ENCODE measurements at regions not wholly inside any gene's neighbourhood (a gene's known extent, or its start where the extent isn't known, plus 50 kb on each side); places are given as distances from the start of the nearest gene placed in this dataset.
"Not testable (repeated sequence)": the region's sequence is repeated elsewhere in the genome, so short reads cannot be mapped to it uniquely, and the experiment has no call there.

DNA sequence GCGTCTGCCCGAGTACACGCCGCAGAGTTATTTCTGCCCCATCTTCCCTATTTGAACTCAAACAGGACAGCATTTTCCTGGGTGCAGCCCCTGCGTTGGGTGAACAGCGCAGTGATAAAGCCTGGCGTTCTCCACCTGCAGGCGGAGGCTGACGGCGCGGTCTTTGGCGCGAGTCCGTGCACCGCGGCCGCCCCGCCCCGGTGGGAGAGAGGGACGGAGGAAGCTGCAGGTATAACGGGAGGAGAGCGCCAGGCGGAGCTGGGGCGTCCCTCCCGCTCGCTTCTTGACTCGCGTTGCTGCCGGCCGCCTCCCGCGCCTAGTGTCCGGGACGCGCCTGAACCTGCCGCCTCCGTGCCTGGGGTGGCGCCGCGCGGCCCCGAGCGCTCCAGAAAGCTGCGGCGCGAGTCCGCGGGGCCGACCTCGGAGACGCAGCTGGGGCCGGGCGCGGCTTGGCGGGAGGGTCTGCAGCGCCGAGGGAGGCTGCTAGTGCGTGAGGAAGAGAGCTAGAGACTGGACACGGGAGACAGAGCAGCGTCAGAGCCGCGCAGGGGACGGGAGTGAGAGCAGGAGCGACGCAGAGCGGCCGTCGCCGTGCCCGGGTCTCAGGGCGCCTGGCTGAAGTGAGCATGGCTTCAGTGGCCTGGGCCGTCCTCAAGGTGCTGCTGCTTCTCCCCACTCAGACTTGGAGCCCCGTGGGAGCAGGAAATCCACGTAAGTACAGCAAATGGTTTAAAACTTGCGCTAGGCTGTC, 140.7 kb downstream of the SPATA31A7 start:
- DNase-seq (ENCODE audit: low spot score); POLR2A ChIA-PET (ENCODE audit: low non-redundant PET); CTCF ChIA-PET: not testable (repeated sequence)
- H3K27ac ChIP-seq, result peak overlapping the region; percentile 79

DNA sequence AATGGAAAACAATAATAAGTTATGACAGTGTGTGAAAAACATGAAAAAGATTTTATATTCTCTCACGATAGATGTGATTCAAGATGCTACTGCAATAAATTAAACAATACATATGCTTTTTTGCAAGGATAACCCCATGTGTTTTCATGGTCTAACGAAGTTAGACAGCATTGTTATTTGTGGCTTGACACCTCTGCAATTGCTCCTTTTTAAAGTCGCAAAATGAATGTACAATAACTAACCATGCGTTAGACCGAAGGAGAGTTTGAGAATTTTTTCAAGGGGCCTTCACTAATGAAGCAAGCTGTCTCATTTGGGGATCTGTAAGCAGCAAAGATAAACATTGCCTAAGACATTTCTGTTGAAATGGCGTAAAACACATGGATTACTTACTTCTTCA, 167.1 kb downstream of the SPATA31A7 start:
- H3K27ac ChIP-seq; DNase-seq (ENCODE audit: low spot score); CTCF ChIA-PET; POLR2A ChIA-PET (ENCODE audit: low non-redundant PET): not testable (repeated sequence)

DNA sequence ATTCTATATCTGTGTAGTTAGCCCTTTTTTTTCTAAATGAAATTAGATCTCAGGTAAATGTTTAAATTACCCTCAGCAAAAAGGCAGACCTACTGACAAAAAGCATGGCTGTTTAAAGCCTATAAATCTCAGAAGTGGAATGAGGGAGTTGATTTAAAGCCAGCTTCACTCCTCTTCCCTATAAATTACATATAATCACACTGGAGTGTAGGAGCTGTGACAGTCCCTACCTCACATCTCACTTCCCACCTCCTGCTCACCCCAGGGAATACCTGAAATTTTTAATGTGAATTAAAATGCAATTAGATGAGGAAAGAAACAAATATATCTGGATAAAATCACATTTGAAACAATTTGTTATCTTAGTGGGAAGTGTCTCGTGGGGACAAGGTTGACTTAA, 184.6 kb downstream of the SPATA31A7 start:
- DNase-seq (ENCODE audit: low spot score); POLR2A ChIA-PET (ENCODE audit: low non-redundant PET); H3K27ac ChIP-seq; CTCF ChIA-PET: not testable (repeated sequence)

- POLR2A ChIA-PET (ENCODE audit: low non-redundant PET); DNase-seq (ENCODE audit: low spot score); CTCF ChIA-PET; H3K27ac ChIP-seq: not testable (repeated sequence)
Observed at GRCh38 chr9:61376159-61376558, 186.3 kb downstream of the SPATA31A7 start.

GRCh38 chr9:61386035-61386815, 196.4 kb downstream of the SPATA31A7 start:
- CTCF ChIA-PET; POLR2A ChIA-PET (ENCODE audit: low non-redundant PET): not testable (repeated sequence)

GRCh38 chr9:61386816-61387102, 196.9 kb downstream of the SPATA31A7 start:
- DNase-seq (ENCODE audit: low spot score); H3K27ac ChIP-seq; CTCF ChIA-PET; POLR2A ChIA-PET (ENCODE audit: low non-redundant PET): not testable (repeated sequence)

More at GRCh38 chr9:61386035-61386815, 196.4 kb downstream of the SPATA31A7 start:
- DNase-seq (ENCODE audit: low spot score); H3K27ac ChIP-seq: not testable (repeated sequence)

DNA sequence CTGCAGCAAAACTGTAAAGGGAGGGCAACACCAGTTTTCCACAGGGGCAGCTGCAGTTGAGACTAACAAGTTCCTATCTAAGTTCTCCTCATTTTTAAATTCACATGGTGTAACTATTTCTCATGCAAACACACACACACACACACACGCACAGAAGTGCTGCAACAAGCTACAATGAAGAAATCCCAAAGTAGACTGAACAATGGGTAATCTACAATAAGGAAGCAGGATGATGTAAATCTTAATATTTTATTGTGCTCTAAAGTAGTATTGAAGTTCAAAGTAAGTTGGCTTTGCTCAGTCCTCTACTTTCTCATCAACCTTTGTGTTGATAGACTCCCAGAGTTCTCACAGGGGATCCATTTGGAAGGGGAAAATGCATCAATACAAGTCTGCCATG, 212.9 kb downstream of the SPATA31A7 start:
- POLR2A ChIA-PET (ENCODE audit: low non-redundant PET); H3K27ac ChIP-seq; DNase-seq (ENCODE audit: low spot score); CTCF ChIA-PET: not testable (repeated sequence)

- not testable (repeated sequence) for DNase-seq (ENCODE audit: low spot score)
Observed at GRCh38 chr9:61411933-61412605, 222.2 kb downstream of the SPATA31A7 start.

GRCh38 chr9:61412738-61413137, 222.9 kb downstream of the SPATA31A7 start:
- CTCF ChIA-PET; POLR2A ChIA-PET (ENCODE audit: low non-redundant PET); DNase-seq (ENCODE audit: low spot score): not testable (repeated sequence)

More at GRCh38 chr9:61411933-61412605, 222.2 kb downstream of the SPATA31A7 start:
- POLR2A ChIA-PET (ENCODE audit: low non-redundant PET); H3K27ac ChIP-seq; CTCF ChIA-PET: not testable (repeated sequence)

GRCh38 chr9:61418174-61418573, 228.3 kb downstream of the SPATA31A7 start:
- CTCF ChIA-PET; DNase-seq (ENCODE audit: low spot score); POLR2A ChIA-PET (ENCODE audit: low non-redundant PET); H3K27ac ChIP-seq: not testable (repeated sequence)

More at GRCh38 chr9:61412738-61413137, 222.9 kb downstream of the SPATA31A7 start:
- H3K27ac ChIP-seq, result not testable (repeated sequence)

DNA sequence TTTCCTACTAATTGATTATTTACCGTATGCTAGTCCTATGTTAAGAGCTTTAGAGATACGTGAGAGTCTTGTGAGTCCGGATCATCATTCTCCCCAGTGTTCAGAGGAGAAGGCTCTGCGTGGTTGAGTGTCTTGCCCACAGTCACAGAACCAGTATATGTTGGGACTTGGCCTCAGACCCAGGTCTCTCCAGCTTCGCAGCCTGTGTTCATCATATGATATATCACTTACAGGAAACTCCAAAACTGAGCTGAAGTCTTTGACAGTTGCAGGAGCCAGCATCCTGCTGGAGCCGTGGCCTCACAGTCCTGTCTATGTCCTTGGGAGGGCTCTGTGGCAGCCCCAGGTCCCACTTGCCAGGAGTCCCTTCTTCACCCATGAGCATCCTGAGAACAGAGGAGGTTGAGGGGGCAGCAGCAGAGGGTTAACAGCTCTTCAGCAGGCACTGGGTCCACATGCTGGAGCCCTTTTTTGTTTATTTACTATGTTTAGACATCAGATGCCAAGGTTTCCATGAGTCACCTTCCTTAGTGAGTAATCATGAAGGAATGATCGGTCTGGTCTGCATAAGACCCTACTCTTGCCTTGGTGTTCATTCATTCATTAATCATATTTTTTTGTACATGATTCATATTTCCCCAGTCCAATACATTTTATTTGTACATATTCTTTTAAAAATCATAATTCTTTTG, 230.6 kb downstream of the SPATA31A7 start:
- DNase-seq (ENCODE audit: low spot score); POLR2A ChIA-PET (ENCODE audit: low non-redundant PET); H3K27ac ChIP-seq; CTCF ChIA-PET: not testable (repeated sequence)

GRCh38 chr9:61447189-61447588, 257.4 kb downstream of the SPATA31A7 start:
- DNase-seq (ENCODE audit: low spot score); CTCF ChIA-PET; POLR2A ChIA-PET (ENCODE audit: low non-redundant PET); H3K27ac ChIP-seq: not testable (repeated sequence)

- H3K27ac ChIP-seq; CTCF ChIA-PET; DNase-seq (ENCODE audit: low spot score); POLR2A ChIA-PET (ENCODE audit: low non-redundant PET): not testable (repeated sequence)
Observed at GRCh38 chr9:61460860-61461259, 271.0 kb downstream of the SPATA31A7 start.
